Hematopoietic multipotent progenitor cell (in vitro differentiated cells): ENCODE measurements at regions not wholly inside any gene's neighbourhood (a gene's known extent, or its start where the extent isn't known, plus 50 kb on each side); places are given as distances from the start of the nearest gene placed in this dataset.
"Not testable (repeated sequence)": the region's sequence is repeated elsewhere in the genome, so short reads cannot be mapped to it uniquely, and the experiment has no call there.

Experiments
- DNase-seq, 3 donors: peaks; one replicate each; pipeline ENCODE4 v3.0.0-alpha.2; 2011 to 2015; ENCODE audit warnings: low read depth in 2 of 3, low spot score in 2 of 3

DNA sequence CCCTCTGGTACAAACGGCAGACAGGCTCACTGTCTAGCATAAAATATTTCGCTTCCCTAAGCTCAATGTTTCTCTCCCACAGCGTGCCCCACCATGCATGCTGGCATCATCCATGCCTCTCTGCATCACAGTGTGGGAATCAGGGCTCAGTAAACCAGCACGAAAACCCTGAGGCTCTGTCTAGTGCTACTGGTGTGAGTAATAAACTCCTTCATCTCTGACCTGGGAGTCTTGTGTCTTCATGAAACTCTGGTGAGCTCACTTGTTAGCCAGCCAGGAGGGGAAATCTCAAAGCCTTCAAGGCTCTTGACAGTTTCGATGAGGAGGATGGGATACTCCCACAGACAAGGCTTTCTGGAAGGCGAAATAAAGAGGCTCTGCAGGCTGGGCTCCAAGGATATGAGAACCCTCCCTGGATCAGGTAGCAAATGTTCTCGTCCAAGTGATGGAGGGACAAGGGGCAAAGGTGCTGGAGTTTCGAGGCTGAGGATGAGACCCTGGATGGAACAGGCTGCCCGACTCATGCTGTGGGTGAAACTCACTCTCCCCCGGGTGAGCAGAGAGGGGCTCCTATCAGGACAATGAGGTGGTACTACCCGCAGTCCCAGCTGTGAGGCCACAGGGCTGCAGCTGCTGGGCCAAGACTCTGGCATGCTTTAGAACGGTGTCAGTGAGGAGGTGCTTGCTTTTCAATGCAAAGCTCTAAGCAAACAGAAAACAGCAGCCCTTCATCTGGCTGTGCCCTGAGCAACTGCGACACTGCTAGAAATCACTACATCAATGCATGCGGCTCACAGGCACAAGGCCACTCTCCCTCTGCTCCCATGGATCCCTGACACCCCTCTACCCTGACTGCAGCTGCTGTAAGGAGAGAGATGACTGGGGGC, 69.3 kb downstream of the SHANK2 start:
- DNase-seq = no peak

DNA sequence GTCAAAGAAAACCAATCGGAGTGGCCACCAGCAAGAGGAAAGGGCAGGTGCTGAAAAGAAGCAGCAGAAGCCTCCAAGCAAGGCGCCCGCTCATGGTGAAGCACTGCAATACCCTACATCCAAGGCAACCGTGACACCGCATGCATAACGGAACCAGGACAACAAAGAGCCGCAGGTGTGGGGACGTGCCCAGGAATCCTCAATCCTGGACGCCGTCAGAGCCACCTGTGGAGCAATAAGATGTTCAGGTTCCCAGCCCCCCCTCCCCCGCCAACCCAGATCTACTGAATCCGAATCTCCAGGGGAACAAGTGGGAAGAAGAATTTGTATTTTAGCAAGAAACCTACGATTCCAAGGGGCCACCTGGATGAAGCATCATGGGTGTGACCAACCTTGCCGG, 70.8 kb downstream of the SHANK2 start:
- no peak for DNase-seq

DNA sequence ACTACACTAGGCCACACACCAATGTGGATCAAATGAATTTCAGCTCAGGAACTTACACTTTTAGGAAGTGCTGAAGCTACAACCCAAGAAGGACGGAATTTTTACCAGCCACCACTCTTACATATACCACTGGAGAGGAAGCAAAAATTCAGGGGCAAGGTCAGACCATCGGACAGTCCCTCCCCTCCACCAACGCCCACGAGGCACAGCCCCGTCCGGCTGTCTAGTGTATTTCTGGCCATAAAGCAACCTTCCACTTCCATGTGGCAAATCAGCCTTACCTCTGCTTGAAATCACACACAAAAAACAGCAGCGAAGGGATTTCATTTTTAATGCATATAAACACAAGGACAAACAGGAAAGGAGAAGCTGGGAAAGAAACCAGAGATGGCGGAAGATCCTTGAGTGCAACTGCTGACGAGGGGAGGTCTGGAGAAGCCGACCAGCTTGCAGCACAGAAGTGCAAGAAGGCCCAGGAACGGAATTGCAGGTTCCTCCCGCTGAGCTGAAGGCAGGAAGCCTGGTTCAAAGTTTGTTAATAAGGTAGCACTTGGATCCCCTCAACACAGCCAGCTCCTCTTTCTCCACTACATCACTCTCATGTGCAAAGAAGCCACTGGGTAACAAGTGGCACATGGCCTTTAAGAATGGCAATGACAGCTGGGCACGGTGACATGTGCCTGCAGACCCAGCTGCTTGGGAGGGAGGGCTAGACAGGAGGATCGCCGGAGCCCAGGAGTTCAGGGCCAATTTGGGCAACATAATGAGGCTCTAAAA, 71.5 kb downstream of the SHANK2 start:
- no peak for DNase-seq

DNA sequence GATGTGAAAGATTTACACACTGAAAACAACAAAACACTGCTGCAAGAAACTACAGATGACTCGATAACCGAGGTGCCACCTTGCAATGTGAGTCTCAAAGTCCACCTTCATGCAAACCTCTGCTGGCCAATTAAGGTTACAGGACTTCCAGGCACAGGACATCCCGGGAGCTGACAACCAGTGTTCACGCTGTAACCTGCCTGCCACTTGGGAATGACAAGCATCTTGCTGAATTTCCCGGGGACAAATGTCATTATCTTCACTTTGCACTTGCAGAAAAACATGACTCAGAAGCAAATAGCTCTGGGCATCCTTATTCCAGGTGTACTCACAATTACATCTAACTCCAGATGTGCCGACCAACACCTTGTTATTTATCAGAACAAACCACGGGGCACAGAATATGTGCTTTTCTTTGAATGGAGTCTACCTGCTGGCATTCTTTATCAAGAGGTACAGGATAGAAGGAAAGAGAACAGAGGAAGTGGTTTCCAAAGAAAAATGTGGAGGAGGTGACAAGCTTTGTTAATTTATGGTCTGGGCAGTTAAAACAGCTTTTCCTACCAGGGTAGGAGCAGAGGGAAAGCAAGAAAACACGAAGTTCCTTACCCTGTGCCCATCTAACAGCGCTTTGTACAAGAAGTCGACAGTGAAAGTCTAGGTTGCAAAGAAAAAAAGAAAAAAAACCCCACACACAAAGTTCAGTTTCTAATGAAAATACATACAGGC, 72.3 kb downstream of the SHANK2 start:
- no peak for DNase-seq

DNA sequence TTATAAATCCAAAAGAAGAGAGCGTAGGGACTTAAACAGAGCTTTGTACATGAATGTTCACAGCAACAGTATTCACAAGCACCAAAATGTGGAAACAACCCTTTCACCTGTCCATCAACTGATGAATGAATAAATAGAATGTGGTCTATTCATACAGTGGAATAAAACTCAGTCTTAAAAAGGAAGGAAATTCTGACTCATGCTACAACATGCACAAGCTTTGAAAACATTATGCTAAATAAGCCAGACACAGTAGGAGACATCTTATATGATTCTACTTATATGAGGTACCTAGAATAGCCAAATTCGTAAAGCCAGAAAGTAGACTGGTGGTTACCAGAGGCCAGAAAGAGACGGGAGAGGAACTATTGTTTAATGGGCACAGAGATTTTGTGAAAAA, 74.3 kb downstream of the SHANK2 start:
- peak in 1 of 3 donors; percentile 6 for DNase-seq

DNA sequence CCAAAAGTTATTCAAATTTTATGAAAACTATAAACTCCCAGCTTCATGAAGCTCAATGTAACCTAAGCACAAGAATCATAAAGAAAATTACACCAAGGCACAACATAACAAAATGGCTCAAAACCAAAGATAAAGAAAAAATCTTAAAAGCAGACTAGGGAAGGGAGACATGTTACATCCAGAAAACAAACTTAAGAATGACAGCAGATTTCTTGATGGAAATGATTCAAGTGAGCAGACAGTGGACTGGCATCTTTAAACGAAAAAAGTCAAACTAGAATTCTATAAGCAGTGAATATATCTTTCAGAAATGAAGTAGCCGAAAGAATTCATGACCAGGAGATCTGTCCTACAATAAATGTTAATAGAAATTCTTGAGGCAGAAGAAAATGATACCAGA, 75.6 kb downstream of the SHANK2 start:
- no peak for DNase-seq

DNA sequence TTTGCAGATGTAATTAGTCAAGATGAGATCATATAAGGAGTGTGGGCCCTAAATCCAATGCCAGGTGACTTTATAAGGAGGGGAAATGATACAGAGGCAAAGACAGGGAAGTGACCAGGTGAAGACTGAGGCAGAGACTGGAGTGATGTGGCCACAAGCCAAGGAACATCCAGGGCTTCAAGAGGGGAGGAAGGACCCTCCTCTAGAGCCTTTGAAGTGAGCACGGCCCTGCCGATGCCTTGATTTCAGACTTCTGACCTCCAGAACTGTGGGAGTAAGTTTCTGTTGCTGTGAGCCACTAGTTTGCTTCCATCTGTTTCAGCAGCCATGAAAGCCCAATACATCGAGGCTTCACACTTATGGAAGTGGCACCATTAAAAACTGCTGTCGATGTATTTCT, 78.7 kb downstream of the SHANK2 start:
- DNase-seq = no peak

DNA sequence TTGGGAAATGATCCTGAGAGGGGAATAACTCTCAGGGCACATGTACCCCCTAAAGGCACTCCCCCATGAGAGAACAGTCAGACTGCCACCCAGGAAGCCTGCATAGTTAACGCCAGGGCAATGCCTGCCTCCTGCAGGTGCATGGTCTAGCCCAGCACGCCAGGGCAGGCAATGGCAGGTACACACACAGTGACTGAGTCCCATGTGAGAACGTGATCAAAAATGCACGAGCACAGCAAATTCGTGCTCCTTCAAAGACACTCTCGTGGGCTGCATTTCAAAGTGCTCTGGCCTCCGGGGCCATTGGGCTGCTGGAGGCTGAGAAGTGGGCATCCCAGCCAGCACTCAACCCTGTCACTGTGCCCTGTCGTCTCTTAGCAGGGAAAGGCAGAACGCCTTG, 79.7 kb downstream of the SHANK2 start:
- no peak for DNase-seq

DNA sequence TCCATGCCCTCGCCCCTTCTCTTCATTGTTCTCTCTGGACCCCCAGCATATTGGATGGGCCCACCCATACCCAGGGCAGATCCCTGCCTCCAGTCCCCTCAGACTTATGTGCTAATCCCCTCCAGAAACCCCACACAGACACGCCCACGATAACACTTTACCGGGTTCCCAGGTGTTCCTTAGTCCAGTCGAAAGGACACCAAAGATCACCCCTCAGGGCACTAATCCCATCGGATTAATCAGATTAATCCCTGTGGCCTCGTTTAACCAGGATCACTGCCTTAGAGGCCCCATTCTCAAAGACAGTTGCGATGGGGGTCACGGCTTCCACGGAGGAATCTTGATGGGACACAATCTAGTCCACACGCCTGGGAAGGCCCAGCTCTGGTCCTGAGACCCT, 80.8 kb downstream of the SHANK2 start:
- DNase-seq = no peak

DNA sequence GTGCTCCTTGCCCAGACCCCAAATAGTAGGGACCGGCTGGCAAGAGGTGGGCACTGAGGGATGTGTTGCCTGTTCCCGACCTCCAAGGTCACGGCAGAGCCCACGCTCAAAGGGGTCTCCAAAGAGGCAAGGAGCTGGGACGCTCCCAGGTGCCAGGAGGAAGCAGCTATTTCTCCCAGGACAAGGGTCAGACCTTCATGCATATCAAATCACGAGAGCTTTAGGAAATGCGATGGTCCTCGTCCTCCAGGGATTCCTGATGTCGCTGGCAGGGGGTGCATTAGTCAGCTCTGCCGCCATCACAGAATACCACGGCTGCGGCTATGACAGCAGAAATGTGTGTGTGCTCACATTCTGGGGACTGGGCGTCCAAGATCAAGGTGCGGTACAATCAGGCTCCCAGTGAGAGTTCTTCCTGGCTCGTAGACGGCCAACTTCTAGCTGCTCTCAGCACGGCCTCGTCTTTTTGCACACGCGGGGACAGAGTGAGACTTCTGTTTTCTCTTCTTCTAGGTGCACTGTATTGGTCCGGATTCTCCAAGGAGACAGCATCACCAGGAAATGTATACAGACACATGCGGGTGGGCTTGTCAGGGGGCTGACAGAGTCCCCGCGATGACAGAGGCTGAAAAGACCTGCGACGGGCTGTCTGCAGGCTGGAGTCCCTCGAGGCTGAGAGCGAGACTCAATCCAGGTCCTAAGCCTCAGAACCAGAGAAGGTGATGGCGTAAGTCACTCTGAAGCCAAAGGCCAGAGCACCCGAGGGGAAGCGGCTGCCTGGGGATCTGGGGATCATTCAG, 81.6 kb downstream of the SHANK2 start:
- no peak for DNase-seq

DNA sequence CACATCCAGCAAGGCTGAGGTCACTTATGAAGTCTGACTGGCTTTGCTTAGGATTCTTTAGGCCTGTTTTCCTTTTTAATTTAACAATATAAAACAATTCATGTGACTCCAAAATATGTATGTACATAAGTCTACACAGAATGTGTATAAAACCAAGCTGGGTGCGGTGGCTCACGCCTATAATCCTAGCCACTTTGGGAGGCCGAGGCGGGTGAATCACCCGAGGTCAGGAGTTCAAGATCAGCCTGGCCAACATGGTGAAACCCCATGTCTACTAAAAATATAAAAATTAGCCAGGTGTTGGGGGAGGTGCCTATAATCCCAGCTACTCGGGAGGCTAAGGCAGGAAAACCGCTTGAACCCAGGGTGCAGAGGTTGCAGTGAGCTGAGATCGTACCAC, 83.1 kb downstream of the SHANK2 start:
- DNase-seq = no peak

DNA sequence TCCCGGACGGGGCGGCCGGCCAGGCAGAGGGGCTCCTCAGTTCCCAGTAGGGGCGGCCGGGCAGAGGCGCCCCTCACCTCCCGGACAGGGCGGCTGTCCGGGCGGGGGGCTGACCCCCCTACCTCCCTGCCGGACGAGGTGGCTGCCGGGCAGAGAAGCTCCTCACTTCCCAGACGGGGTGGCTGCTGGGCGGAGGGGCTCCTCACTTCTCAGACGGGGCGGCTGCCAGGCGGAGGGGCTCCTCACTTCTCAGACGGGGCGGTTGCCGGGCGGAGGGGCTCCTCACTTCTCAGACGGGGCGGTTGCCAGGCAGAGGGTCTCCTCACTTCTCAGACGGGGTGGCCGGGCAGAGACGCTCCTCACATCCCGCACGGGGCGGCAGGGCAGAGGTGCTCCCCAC, 84.6 kb downstream of the SHANK2 start:
- not testable (repeated sequence) for DNase-seq

DNA sequence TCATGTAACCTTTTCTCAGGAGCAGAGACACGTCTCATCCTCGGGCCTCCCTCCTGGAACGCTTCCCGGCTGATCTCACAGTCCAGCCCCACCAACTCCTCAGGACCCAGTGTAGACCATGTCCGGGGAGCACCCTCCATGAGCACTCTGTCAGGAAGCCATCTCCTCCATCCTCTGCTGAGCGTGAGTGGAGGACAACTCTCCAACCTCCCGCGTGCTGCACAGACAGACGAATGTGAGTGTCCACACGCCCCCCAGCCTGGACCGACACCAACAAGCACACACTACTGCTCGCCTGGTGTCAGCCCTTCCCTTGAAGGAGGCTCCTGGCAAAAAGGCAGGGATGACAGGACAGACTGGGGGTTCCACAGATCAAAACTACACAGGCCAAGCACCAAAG, 86.6 kb downstream of the SHANK2 start:
- DNase-seq = no peak

DNA sequence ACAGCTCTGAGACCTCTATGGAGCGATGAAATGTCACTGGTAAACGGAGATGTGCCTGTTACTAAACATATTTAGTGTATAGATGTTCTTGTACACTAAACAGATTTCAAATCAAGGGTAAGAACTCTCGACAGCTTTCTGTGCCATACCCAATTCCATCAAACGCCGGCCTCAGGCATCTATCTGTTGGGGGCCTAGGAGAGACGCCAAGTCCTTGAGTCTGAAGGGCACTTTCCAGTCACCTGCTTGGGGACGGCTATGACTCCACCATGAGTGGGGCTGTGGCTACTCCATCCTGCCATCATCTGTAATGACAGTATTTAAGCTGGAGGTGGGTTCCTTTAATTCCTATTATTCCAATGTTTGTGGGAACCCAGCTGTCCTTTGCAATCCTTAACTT, 87.8 kb downstream of the SHANK2 start:
- DNase-seq = no peak

DNA sequence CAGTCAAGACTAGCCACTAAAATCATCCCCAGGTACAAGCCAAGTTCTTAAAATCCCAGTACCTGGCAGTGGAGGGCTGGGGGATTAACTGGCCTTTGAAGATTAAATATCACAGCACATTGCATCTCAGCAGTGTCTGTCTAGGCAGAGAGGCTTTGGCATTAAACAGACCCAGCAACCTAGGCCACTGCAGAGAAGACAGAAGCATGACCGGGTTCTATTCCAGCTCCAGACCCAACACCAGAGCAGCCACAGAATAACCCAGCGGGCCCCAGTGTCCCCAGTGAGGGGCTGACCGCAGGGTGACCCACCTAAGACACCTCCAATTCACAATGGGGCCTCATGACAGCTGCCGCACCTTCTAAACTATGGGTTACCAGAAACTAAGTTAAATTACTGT, 88.2 kb downstream of the SHANK2 start:
- no peak for DNase-seq

DNA sequence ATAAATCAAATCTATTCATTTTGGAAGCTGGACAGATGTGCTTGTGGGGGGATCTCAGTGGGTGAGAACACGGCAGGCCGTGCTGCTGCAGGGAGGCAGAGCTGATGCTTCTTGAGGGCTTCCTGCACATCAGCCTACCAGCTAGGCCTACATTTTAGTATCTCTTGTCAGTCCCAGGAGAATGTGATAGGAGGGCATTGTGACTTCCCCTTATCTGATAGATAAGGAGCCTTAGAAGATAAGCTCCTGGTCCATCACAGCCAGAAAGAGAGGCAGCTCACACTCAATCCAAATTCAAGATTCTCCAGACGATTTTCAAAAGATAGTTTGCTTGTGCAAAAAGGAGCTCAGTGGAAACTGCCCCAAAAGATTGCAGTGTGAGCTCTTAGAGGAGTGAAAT, 89.0 kb downstream of the SHANK2 start:
- no peak for DNase-seq

DNA sequence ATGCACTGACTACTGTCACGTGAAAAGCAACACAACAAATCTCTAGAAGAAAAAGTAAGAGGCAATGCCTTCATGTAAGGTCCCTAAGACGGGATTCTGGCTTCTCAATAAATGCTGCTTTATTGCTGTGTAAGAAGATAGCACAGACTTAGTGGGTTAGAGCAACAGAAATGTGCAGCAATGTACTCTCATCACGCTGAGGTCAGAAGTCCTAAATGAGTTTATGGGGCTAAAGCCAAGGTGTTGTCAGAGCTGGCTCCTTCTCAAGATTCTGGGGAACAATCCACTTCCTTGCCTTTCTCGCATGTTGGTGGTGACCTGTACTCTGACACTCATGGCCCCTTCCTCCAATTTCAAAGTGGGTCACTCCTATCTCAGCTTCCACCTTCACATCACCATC, 93.4 kb downstream of the SHANK2 start:
- no peak for DNase-seq

DNA sequence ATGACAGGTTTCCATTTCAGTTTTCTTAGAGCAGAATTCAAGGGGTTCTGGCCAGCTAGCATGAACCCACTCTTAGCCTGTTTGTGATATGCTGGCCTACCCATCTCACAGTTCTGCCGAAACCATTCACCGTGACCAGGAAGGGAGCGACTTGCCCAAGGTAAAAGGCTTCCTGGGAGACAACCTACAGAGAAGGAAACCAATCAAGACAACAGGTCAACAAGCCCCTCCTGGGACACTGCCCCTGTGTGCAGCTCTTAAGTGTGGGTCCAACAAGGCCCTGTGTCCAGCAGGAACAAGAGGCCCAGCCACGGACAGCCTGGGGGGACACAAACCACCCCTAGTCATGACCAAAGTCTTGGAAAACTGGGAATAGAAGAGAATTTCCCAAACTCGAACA, 94.7 kb downstream of the SHANK2 start:
- DNase-seq = not testable (repeated sequence)

DNA sequence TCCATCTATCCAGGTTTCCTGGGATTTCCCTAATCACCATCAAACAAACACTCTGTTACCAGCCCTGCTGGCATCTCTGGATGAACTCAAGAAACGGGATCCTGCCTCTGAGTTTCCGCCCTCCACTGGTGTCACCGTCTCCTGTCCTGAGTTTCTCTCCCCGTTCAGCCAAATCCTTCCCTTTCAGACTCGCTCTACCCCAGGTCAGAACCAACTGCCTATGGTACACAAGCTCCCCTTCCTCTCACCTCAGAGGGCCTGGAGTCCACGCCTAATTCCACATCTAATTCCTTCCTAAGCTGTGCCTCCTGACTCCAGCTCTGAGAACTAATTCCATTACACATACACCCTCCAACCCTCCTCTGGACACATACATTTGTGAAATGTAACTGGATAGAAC, 96.1 kb downstream of the SHANK2 start:
- no peak for DNase-seq

DNA sequence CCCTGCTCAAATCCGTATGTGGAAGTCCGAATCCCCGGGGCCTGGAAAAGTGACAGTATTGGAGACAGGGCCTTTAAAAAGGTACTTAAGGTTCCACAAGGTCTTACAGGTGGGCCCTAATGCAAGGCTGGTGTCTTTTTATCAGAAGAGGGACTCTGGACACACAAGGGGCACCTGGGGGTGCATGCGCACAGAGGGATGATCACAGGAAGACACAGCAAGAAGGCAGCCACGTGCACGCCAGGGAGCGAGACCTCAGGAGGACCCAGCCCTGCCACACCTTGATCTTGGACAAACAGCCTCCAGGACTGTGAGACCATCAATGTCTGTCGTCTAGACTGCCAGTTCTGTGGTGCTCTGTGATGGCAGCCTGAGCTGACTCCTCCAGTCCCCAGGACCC, 96.5 kb downstream of the SHANK2 start:
- DNase-seq = no peak
